ENCODE measurements at regions not wholly inside any gene's neighbourhood (a gene's known extent, or its start where the extent isn't known, plus 50 kb on each side); places are given as distances from the start of the nearest gene placed in this dataset.

DNA sequence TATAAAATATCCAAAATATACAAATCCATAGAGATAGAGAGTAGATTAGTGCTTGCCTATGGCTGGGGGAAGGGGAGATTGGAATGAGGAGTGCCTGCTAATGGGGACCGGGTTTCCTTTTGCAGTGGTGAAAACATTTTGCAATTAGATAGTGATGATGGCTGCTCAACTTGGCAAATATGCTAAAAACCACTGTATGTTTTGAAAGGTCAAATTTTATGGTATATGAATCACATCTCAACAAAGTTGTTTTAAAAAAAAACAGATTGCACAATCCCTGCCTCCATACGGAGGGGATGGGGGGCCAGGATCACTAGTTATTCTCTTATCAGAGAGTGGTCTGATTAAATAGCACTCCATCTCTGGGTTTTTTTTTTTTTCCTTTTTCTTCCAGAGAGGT is 76.9 kb upstream of the RIPOR2 start:
- DNase-seq (ENCODE audit: low read depth), result no peak

GRCh38 chr6:25013246-25013645 is 77.5 kb upstream of the RIPOR2 start:
- DNase-seq (ENCODE audit: low read depth), result no peak

DNA sequence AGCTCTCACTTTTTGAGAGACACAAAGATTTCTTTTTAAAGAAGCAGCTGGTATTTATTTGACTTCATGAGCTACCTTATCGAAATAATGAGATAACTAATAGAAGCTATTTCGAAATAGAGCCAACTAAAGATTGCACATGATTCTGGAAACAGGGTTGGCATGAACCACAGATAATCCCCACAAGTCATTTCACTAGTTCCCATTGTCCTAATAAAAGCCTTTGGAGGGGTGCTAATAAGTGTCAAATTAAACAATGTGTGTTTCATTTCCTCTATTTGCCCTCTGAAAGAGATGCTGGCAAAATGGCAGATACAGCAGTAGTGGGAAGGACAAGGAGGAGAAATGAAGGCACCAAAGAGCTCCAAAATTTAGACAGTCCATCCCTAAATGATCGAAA is 78.6 kb upstream of the RIPOR2 start:
- DNase-seq (ENCODE audit: low read depth), result no peak

DNA sequence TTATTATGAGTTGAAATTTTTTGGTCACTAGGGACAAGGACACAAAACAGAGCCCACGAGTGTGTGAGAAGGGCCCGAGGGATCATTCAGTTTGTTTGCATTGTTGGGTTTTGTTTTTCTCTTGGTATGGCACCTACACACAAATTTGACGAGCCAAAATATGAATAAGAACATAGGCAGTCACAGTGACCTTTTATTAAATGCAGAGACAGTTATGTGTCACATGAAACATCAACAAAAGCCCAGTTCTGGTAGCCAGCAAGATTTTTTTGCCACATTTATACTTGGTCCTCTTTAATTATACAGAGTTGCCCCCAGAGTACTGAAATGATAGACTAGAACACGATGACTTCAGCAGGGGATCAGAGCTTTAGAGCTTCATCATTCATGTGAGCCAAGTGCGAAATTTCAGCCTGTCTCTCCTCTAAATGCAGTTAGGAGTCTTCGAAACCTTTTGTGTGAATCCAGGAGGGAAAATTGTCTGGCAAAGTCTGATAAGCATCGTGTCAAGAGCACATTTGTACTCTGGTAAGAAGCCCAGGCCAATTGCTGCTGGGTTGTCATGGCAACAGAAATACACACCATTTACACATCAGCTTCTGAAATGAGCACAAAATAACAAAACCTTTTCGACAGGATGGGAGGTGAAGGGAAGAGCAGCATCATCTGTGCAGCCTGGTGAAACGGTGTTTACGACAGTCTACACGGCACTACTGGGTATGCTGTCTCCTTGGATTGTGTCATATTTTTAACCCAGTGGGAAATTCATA is 79.2 kb upstream of the RIPOR2 start:
- no peak for DNase-seq (ENCODE audit: low read depth)

DNA sequence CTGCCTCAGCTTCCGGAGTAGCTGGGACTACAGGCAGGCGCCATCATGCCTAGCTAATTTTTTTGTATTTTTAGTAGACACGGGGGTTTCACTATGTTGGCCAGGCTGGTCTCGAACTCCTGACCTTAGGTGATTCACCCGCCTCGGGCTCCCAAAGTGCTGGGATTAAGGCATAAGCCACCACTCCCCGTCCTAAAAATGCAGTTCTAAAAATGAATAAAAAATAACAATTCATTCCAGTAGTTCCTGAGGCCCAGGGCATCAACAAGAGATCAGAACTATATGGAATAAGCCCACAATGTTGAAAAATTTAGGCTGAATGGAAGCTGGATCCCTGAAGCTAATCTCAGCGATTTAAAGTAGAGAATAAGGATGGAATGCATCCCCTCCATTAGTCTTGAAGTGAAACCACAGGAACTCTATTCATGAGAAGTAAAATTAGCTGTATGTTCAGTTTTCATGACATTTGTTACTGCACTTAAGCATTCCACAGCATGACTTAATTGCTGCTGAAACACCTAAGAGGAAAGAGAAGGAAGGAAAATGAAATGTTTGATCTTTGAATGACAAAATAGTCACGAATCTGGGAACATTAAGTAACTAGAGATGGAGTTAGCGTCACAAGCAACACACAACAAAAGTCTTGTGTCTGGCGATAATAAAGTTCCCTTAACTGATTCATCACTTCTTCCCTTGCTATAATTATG is 80.4 kb upstream of the RIPOR2 start:
- no peak for DNase-seq (ENCODE audit: low read depth)

DNA sequence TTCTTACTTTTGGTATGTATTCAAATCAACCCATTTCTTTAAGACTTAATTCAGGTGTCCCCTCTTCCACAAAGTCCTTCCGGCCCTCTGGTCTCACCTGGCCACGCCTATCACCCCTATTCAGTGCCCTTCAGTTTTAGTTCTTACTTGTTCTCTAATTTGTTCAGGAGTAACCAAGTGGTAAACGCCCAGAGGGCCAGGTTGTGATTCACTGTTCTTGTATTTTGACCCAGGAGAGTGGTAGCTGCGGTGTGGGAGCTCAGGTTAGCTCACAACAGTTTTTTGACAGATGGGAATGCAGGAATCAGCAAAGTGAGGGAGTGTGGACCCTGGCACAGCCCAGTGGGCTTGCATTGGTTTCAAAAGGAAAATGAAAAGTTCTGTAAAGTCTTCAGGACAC is 81.7 kb upstream of the RIPOR2 start:
- DNase-seq (ENCODE audit: low read depth), result no peak

DNA sequence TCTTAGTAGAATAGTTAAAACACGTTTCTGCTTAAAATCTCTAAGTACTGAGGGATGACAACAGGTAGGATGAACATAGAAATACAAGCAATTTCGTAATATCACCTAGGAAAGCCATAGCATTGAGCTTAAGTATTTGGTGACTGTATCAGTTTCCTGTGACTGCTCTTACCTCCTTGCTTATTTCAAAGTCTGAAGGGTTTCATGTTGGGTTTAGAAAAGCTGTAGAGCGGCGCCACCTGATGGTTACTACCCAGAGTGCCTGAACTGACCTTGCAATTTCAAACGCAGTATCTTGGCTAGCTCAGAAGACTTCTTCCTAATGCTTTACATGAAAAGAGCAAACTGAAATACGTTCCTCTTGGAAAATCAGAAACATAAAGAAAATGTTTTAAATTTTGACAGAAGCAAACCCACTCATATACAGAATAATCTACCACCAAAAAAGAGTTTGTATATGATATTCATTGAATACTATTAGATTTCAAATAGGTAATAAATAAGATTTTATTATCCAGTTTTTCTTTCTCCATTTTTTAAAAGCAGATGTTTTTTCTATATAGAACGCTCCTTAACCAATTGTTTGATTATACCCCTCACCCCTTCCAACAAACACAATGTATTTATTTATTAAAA is 82.3 kb upstream of the RIPOR2 start:
- DNase-seq (ENCODE audit: low read depth), result peak; percentile 61

- no peak for DNase-seq (ENCODE audit: low read depth)
These were observed 82.8 kb upstream of the RIPOR2 start for GRCh38 chr6:25018568-25018954.

GRCh38 chr6:25022140-25022553 is 86.4 kb upstream of the RIPOR2 start:
- no peak for DNase-seq (ENCODE audit: low read depth)

GRCh38 chr6:25023781-25024180 is 88.0 kb upstream of the RIPOR2 start:
- DNase-seq (ENCODE audit: low read depth), result no peak

GRCh38 chr6:25024821-25025220 is 89.1 kb upstream of the RIPOR2 start:
- no peak for DNase-seq (ENCODE audit: low read depth)

DNA sequence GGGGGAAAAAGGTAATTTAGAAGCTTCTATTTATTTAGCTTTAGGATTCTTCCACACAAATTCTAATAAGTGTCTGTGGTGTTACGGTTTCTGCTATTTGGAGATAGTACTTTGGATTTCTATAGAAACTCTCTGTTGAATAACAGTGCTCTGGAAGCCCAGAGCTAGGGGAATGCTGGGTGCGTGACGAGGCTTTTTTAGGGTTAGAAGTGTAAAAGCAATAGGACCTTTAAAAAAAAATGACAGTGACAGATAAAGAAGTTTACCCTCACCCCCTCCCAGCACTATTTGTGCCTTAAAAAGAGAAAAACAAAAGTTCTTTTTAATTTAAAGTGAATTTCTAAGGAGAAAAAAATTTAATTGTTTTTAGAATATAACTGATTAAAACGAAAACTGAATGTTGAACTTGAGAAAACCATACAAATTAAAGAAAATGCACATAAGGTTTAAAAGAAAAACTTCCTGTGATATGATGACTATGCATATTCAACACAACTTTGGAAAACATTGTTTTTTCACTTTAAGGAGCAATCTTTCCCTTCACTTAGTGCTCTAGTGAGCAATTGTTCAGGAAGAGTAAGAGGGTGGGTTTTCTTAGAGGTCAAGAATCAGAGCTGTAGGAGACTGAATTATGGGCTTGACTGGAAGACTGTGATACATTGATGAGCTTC is 89.6 kb upstream of the RIPOR2 start:
- no peak for DNase-seq (ENCODE audit: low read depth)

GRCh38 chr6:25025919-25026301 is 90.2 kb upstream of the RIPOR2 start:
- DNase-seq (ENCODE audit: low read depth), result no peak

GRCh38 chr6:25026723-25027122 is 91.0 kb upstream of the RIPOR2 start:
- DNase-seq (ENCODE audit: low read depth), result no peak

- peak; percentile 49 for DNase-seq (ENCODE audit: low read depth)
These were observed 91.6 kb upstream of the RIPOR2 start for GRCh38 chr6:25027221-25027916.

GRCh38 chr6:25028328-25028727 is 92.6 kb upstream of the RIPOR2 start:
- no peak for DNase-seq (ENCODE audit: low read depth)

- no peak for DNase-seq (ENCODE audit: low read depth)
These were observed 97.2 kb upstream of the RIPOR2 start for GRCh38 chr6:25032934-25033333.

GRCh38 chr6:25034431-25034921 is 98.7 kb upstream of the RIPOR2 start:
- DNase-seq (ENCODE audit: low read depth), result no peak

DNA sequence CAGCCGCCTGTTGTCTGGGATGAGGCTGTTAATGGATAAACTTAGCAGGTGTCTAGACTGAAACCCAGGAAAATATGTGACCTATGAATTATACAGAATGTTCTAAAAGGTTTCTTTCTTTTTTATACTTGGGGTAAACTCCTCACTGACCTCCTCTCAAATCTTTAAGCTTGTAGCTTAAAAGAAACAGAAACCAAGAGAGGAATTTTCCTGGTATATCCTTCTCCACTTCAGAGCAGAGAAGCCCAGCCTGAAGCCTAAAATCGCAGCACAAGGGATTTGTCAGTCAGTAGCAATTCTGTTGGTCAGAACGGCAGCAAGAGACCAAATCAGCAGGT is 99.4 kb upstream of the RIPOR2 start:
- no peak for DNase-seq (ENCODE audit: low read depth)

GRCh38 chr6:25035512-25036435 is 100.0 kb upstream of the RIPOR2 start:
- DNase-seq (ENCODE audit: low read depth), result no peak

DNA sequence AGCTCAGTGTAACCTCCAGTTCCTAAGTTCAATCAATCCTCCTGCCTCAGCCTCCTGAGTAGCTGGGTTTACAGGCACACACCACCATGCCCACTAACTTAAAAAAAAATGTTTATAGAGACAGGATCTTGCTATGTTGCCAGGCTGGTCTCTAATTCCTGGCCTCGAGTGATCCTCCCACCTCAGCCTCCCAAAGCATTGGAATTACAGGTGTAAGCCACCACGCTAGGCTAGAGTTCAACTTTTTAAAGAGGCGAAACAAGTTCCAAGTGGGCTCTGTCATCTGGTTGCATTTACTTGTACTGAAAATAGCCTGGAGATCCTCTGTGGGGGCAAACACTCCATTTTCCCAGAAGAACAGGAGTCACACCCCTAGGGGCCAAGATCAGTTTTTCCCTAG is 100.7 kb upstream of the RIPOR2 start:
- no peak for DNase-seq (ENCODE audit: low read depth)
